Fibroblast of skin of left quadriceps (primary cell): ENCODE measurements at regions not wholly inside any gene's neighbourhood (a gene's known extent, or its start where the extent isn't known, plus 50 kb on each side); places are given as distances from the start of the nearest gene placed in this dataset.
A peak's percentile ranks its signal among the peaks of the same experiment; 100 is the strongest.
"Not testable (repeated sequence)": the region's sequence is repeated elsewhere in the genome, so short reads cannot be mapped to it uniquely, and the experiment has no call there.

Experiments
- DNase-seq, 2 experiments: peaks; one replicate each; pipeline ENCODE4 v3.0.0-alpha.2; 2013; ENCODE audit warnings: low read depth in 2 of 2

DNA sequence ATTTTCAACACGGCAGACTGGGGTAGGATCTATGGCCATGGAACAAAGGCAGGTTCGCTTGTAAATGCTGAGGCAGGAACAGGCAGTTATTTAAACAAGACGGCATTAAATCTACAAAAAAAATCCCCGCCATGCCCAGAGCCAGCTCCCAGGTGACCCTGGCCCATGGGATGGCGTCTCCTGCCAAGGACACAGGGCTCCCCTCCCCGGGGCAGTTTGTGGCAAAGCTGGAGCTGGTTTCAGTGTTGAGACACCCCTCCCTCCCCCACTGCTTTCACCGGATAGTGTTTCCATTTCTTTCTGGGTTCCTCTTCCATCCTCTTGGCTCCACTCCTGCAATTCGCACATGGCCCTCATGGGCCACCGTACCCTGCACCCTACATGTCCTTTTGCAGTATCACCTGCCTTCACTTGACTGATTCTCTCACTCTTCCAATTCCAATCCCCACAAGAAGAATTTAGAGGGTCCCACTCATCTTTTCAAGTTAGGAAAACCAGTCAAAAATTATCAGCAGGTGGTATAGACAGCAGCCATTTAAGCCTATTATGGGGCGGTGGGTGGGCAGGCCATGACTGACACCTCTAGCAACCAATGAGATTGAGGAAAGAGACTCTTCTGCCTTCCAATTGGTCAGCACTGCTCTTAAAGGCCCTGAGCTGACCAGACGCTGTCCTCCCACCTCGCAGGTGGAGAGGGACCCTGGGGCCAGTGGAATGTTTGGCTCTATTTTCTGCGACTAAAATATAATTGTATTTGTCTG, 52.0 kb downstream of the OLIG1 start:
- no peak for DNase-seq

DNA sequence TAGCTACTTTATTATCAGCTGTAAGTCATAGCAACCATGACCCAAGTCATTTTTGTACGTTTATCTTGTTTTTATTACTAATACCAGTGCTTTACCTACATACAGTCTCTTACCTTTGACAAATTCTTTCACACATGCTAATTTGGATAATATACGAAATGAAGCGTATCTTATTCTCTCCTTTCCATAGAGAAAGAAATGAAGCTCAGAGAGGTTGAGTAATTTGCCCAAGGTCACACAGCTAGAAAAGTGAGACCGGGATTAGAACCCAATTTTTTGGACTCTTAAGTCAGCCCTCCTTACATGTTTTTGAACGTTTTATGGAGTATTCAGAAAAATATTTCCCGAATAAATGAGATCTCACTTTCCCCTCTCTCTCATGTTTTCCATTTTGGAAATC, 52.6 kb downstream of the OLIG1 start:
- no peak for DNase-seq

DNA sequence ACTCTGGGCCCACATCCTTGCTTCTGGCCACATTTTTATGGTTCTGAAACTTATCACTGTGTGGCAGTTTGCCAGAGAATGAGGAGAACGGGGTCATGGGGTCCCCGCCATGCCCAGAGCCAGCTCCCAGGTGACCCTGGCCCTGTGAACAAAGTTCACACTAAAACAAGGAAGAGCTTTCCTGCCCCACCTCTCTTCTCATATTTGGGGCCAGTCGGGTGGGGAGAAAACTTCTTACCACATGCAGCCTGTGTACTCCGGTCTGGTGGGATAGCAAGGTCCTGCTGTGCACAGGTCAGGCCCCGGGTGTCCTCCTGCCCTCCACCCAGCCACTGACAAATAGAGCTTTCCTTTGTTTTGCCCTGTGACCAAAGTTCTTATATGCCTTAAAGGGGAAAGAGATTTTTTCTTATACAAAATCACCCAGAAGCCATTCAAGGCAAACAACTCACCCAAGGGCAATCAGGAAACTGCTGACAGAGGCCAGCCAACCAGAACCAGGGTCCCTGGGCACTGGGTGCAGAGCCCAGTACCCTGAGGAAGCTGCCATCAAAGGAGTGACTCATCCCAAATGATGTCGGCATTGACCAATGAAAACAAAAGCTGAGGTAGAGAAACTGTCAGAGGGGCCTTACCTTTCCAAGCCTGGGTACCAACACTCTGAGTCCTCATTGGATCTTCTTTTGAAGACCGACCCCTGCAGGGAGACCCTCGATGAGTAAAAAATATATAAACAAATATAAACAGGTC, 53.6 kb downstream of the OLIG1 start:
- DNase-seq: no peak

DNA sequence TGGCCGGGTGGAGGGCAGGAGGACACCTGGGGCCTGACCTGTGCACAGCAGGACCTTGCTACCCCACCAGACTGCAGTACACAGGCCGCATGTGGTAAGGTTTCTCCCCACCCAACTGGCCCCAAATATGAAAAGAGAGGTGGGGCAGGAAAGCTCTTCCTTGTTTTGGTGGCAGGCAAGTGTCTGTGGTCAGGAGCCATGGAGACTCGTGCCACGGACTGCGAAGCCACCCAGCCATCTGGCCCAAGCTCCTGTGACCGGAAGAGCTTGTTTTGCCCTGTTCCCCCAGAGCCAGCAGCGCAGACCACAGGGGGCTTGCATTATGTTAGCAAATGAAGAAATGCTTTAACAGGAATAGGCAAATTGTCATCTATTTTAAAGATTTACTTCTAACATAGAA, 54.9 kb downstream of the OLIG1 start:
- DNase-seq: no peak

DNA sequence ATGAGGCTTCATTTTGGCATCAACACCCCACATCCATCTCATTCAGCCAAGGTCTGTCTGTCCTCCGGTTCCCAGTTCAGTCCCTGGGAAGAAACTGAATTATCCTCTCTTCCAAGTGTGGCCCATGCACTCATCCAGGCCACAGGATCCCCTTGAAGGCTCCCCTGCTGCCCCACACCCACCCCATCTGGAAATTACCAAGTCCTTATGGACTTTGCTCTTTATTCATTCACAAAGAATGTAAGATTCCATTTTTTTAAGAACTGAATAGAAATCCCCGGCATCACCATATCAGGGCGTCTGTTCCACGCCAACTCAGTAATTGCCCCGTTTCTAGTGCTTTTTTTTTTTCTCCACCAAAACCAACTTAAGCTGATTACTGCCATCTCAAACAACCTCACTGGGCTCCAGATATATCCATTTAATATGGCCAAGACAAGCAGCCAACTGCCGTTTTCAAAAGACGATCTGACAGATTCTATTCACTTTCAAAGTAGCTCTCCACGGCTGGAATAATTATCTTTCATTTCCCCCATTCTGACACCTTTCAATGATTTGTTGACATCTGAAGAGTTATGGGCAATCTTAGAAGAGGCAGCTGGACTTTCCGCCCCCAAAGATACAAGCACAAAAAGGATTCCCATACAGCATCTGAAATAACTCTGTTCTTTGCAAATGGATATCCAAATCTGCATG, 55.9 kb downstream of the OLIG1 start:
- DNase-seq: no peak

DNA sequence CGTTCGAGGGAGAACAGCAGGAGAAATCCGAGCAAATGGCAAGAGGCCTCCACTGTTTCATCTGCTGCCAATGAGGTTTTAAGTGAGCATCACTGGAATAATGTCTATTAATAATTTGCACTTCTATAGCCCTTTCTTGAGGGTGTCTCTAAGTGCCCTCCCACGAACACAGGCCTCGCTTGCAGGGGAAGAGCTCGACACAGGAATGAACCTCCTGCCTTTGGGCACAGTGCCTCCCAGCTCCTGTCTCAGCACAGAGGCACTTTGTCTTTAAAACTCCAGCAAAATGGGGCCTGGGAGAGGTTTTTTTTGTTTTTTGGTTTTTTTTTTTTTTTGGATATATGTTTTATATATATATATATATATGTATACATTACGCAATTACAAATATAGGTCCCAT, 56.6 kb downstream of the OLIG1 start:
- no peak for DNase-seq

DNA sequence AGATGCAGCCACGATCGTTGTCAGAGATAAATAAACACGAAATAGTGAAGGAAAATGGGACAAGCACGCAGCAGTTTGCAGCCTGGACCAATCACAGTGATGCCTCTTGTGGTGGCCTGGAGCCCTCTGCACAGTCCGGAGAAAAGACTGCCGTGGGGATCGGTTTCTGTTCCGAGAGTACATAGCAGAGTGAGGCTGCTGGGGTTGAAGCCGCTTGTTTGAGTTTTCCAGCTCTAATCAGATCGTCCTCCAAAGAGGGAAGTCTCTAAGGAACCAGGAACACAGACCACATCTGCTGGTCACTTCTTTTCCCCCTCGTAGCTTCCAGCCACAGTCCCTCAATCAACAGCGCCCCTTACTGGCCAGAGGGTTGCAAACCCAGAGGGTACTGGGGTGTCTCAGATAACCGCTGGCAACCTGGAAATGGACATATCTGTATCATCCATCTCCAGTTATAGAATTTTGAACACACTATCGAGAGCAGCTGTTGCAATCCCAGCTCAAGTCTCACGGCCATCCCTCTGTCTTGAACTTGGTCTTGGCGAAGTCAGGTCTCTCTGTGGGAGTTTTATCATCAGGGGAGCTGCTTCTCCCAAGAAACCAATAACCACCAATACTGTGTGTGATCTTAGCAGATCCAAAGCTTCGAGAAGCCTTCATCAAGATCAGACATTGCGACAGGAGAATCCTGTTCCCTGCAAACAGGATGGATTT, 57.4 kb downstream of the OLIG1 start:
- DNase-seq: peak; percentile 26 to 33

DNA sequence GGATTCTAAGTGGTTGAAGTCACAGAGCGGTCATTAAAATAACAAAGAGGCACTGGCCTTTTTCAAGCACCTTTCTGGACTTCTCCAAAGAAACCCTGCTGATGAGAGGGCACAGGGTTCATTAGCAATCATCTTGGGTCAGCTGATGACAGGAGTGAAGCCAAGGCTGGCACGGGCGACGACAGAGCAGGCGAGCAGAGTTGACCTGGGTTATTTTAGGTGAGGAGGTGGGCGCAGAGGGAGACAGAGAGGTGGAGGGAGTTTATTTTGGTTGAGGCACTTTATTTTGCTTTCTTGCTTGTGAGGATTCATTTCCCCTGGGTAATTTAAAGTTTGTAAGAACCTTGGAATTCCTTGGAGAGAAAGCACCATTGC, 57.9 kb downstream of the OLIG1 start:
- DNase-seq: no peak

DNA sequence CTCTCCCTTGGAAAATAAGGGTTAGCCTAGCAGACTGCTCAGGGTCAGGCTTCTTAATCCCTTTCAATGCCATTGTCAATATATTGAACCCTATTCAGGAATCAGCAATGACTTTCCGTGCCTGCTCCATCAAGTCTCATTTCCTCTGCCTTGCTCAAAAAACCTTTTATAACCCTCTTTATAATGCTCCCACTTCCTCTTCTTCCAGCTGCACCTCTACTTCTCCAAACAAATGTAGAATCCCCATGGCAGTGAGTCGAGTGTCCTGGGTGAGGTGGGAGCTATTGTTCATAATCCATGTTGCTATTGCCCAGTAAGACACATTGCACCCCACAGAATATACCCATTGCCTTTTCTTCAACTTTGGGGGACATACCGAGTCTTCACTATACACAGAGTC, 58.6 kb downstream of the OLIG1 start:
- DNase-seq: no peak

DNA sequence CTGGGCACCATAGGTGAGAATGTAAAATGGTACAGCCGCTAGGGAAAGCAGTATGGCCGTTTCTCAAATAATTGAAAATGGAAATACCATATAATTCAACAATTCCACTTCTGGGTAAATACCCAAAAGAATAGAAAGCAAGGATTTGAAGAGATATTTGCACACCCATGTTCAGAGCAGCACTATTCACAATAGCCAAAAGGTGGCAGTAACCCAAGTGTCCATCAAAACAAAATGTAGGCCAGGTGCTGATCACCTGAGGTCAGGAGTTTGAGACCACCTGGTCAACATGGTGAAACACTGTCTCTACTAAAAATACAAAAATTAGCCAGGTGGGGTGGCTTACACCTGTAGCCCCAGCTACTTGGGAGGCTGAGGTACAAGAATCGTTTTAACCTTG, 62.1 kb downstream of the OLIG1 start:
- no peak for DNase-seq

DNA sequence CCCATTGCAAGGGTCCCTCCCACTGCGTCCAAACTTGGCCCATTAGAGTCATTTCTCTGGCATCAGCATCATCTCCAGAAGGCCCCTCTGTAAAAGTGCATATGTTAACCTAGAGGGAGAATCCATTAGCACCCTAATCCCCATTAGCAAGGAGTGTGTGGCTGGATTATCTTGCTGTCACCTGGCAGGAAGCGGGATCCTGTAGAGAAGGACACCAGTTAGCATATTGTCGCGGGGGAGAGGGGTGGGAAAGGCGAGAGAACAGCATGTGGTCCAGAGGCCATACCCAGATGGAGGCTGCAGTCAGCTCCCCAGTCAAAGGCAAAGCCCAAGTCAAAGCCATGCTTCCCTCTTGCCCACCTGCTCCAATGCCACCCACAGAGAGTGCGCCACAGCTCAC, 64.0 kb downstream of the OLIG1 start:
- DNase-seq: no peak

DNA sequence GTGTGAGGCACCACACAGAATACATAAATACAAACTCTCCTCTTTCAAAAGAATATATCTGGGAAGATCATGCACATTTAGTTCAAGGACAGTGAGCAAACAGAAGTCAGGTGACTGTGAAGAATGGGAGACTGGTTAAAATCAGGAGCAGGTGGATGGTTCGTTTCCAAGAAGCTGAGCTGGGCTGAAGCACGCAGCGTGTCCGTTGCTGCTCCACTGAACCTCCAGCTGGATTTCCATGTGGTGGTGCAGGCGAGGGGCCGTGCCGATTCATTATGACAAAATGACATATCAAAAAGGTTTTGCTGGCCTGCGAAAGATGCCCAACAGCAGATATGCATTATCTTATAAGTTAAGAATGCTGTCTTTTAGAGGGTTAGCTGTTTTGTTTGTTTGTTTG, 66.0 kb downstream of the OLIG1 start:
- DNase-seq: no peak

DNA sequence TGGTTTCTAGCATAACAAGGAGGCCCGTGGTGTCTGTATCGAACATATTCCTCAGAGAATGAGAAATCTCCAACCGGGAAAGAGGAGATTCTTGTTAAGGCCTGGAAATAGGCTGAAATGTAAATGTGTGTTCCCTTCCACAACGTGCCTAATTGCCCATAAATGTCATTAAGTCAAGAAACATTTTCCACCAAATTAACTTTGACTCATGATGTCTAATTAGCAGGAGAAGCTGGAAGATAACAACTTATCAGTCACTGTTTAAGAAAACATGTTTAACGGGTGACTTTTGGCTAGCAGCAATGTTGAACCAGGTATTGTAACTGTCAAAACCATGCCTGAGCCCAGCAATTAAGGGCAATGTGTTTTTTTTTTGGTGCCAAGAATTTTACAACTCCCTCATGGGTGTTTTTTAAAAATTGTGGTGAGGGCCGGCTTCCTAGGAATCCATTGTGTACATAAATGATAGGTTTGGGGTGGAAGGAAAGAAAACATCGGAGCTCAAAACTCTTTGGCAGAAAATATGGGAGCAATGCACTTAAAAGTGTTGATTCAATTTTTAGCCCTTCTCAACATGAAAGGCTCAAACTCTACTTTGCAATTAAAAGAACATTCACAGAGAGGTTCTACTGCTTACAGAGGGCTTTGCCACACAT, 67.0 kb downstream of the OLIG1 start:
- no peak for DNase-seq

DNA sequence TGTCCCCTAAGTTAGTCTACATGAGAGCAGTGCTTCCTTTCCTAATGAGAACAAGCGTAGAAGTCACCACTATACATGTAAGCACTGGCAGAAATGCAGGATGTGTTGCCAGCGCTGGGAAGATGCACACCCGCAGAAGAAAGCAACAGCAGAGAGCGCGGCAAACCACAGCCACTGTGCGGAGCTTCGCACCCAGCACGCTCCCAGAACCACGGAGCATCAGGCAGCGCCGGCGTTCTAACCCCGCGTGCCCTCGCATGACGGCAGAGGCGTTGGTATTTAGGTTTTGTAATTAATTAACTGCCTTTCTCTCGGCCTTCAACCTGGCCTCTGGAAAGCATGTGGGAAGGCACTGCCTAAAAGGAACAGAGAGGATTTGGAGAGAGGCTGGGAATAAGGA, 69.1 kb downstream of the OLIG1 start:
- no peak for DNase-seq

DNA sequence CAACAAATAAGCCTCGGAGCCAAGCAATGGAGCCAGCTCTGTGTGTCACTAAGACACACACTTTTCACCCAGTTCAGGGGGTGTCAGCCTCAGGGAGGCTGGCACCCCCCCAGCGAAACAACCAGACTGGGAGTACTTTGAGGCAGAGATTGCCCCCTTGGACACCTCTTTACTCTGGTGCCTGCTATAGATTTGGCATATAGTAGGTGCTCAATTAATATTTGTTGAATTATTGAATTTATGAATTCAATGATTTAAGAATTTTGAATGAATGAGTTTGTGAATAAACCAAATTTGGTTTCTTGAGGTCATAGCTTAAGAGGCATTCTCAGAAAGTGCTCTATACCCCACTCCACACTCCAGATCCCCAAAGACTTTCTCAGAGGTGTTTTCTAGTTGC, 70.3 kb downstream of the OLIG1 start:
- DNase-seq: no peak

DNA sequence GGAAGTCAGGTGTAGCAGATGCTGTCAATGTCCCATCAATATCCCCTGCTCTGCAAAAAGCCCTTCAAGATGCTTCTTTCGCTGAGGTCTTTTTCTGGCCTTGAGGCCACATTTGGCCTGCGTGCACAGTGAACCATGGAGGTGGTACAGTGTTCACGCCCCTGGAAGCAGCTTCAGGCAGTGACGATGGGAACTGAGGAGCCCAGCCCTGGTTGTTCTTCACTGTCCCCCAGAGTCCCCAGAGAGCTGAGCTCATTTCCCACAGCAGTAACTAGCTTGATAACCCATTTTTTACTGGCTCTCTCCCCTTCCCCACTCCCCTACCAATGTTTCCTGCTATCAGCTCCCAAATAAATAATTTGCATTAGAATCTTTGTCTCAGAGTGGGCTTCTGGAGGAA, 76.5 kb downstream of the OLIG1 start:
- no peak for DNase-seq

DNA sequence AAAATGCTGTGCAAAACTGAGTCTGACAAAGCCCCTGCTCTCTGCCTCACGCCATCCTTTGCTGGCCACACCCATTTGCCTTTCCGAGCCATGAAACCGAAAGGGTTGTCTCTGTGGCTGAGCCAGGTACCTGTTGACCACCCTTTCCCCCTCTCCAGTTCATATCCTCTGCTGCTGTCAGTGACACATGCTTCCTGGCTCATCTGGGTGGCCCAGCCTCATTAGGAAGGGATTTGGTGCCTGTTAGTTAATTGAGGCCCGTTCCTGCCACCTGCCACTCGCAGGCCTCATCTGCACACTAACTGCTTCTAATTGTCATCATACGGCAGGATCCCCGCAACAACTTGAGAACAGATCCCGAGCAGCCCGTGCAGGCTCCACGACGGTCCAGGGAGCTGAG, 79.2 kb downstream of the OLIG1 start:
- DNase-seq: no peak

DNA sequence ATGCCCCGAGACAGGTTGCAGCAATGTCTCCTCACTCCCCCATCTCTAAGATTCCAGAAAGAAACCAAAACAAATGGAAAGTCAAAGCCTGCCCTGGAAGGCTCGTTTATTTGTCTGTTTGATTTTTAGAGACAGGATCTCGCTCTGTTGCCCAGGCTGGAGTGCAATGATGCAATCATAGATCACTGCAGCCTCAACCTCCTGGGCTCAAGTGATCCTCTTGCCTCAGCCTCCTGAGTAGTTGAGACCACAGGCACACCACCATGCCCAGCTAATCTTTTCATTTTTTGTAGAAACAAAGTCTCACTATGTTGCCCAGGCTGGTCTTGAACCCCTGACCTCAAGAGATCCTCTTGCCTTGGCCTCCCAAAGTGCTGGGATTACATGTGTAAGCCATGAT, 78.8 kb upstream of the IFNAR2 start:
- DNase-seq: not testable (repeated sequence)

DNA sequence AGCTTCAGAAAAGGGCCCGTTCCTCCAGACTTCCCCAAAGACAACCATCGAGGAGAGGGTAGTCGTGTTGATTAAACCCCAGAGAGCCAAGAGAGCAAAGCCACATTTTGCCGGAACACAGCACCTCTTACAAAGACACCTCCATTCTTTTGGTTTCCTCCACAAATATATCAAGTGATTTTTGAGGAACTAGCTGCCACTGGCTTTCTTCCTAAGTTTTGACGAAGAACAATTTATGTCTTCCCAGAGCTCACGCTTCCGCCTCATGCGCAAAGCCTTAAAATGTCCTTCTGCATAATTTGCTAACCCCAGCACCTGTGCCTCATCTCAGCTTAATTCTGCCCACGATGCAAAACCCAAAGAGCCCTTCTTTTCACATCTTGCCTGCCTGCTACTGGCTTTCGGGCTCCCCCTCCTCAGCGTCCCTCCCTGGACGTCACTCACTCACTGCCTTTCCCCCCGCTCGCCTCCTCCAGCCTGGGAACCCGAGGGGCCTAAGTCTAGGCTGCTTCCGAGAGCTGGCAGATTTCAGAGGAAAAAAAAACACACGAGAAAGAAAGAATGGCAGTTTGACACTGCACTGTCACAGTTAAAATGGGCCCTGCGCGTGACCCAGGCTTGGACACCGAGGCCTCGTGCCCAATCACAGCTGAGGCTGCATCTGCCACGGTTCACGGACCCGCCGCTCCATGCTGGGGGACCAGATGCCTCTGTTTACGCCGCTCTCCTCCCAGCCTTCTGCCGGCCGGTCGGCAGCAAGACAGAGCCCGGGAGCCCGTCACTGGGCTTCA, 77.6 kb upstream of the IFNAR2 start:
- no peak for DNase-seq

DNA sequence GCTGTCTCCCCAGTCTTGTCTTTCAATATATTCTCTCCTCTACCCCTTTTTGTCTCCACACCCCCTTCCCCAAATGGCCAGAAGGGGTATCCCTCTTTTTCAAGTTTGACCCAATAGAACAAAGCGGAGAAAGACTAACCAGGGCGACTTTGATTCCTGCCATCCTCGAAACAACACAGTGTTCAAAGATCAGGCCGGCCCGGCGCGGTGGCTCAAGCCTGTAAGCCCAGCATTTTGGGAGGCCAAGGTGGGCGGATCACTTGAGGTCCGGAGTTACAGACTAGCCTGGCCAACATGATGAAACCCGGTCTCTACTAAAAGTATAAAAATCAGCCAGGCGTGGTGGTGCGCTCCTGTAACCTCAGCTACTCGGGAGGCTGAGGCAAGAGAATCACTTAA, 77.0 kb upstream of the IFNAR2 start:
- no peak for DNase-seq

DNA sequence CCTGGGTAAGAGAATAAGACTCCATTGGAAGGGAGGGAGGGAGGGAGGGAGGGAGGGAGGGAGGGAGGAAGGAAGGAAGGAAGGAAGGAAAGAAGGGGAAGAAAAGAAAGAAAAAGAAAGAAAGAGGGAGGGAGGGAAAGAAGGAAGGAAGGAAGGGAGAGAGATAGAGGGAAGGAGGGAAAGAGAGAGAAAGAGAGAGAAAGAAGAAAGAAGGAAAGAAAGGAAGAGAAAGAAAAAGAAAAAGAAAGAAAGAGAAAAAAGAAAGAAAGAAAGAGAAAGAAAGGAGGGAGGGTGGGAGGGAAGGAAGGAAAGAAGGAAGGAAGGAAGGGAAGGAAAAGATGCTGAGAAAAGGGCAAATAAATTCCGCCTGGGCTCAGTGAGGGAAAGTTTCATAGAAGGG, 74.7 kb upstream of the IFNAR2 start:
- DNase-seq: no peak
